GM08714 (cell line): ENCODE measurements at regions not wholly inside any gene's neighbourhood (a gene's known extent, or its start where the extent isn't known, plus 50 kb on each side); places are given as distances from the start of the nearest gene placed in this dataset.

Experiments
- H3K4me3 ChIP-seq: fragments of 200-500 bp; sonication (Bioruptor generic); 2 replicates; pipeline ENCODE4 v1.5.1; 2014; ENCODE audit warnings: mild to moderate bottlenecking, low read length, inconsistent platforms
- ZNF274 ChIP-seq: IDR thresholded peaks from 2 replicates; pipeline ENCODE4 v1.6.1; 2012; ENCODE audit warnings: mild to moderate bottlenecking, low read depth, low read length

- no peak for TF ChIP-seq ZNF274
- no peak overlapping the region for H3K4me3 ChIP-seq
Measured at GRCh38 chr13:78402708-78403400, 200.5 kb downstream of the POU4F1 start.

GRCh38 chr13:78401873-78402707 is 201.3 kb downstream of the POU4F1 start:
- TF ChIP-seq ZNF274: no peak
- H3K4me3 ChIP-seq: no peak overlapping the region

GRCh38 chr13:78398743-78399410 is 204.5 kb downstream of the POU4F1 start:
- no peak overlapping the region for H3K4me3 ChIP-seq
- TF ChIP-seq ZNF274: no peak

- no peak for TF ChIP-seq ZNF274
- H3K4me3 ChIP-seq: no peak overlapping the region
Measured at GRCh38 chr13:78393286-78394142, 209.8 kb downstream of the POU4F1 start.

- TF ChIP-seq ZNF274: no peak
- no peak overlapping the region for H3K4me3 ChIP-seq
Measured at GRCh38 chr13:78383899-78384298, 219.5 kb downstream of the POU4F1 start.

- TF ChIP-seq ZNF274: no peak
- no peak overlapping the region for H3K4me3 ChIP-seq
Measured at GRCh38 chr13:78383071-78383484, 220.3 kb downstream of the POU4F1 start.

GRCh38 chr13:78382491-78382890 is 220.9 kb downstream of the POU4F1 start:
- no peak for TF ChIP-seq ZNF274

GRCh38 chr13:78376822-78377221 is 226.5 kb downstream of the POU4F1 start:
- no peak overlapping the region for H3K4me3 ChIP-seq
- no peak for TF ChIP-seq ZNF274

More at GRCh38 chr13:78382491-78382890, 220.9 kb downstream of the POU4F1 start:
- no peak overlapping the region for H3K4me3 ChIP-seq

GRCh38 chr13:78376033-78376432 is 227.3 kb downstream of the POU4F1 start:
- H3K4me3 ChIP-seq: no peak overlapping the region
- TF ChIP-seq ZNF274: no peak

- H3K4me3 ChIP-seq: no peak overlapping the region
- TF ChIP-seq ZNF274: no peak
Measured at GRCh38 chr13:78372581-78372980, 230.8 kb downstream of the POU4F1 start.

GRCh38 chr13:78370231-78370630 is 233.1 kb downstream of the POU4F1 start:
- no peak overlapping the region for H3K4me3 ChIP-seq

GRCh38 chr13:78364711-78365110 is 238.6 kb downstream of the POU4F1 start:
- no peak overlapping the region for H3K4me3 ChIP-seq
- TF ChIP-seq ZNF274: no peak

More at GRCh38 chr13:78370231-78370630, 233.1 kb downstream of the POU4F1 start:
- no peak for TF ChIP-seq ZNF274

GRCh38 chr13:78341032-78341431 is 262.3 kb downstream of the POU4F1 start:
- TF ChIP-seq ZNF274: no peak

GRCh38 chr13:78339927-78340326 is 263.4 kb downstream of the POU4F1 start:
- H3K4me3 ChIP-seq: no peak overlapping the region
- TF ChIP-seq ZNF274: no peak

More at GRCh38 chr13:78341032-78341431, 262.3 kb downstream of the POU4F1 start:
- H3K4me3 ChIP-seq: no peak overlapping the region
